Liver (tissue), 3 donors: ENCODE measurements at regions not wholly inside any gene's neighbourhood (a gene's known extent, or its start where the extent isn't known, plus 50 kb on each side); places are given as distances from the start of the nearest gene placed in this dataset.

ENCODE experiments used
- CTCF ChIP-seq: fragments of 150-350 bp; IDR thresholded peaks from 2 replicates; pipeline ENCODE4 v1.5.1; 2017; ENCODE audit warnings: improper control_type of control experiment, low read depth, low read length; ENCODE audit not compliant: missing input control
- RAD21 ChIP-seq, 2 donors: IDR thresholded peaks; 2 replicates each; pipeline ENCODE4 v1.6.1; 2016; ENCODE audit warnings: antibody characterized with exemption in 2 of 2, mild to moderate bottlenecking in 2 of 2
- TAF1 ChIP-seq: conservative IDR thresholded peaks from 2 replicates; pipeline ENCODE4 v1.6.1; 2016; ENCODE audit warnings: antibody characterized with exemption, mild to moderate bottlenecking
- YY1 ChIP-seq: IDR thresholded peaks from 2 replicates; pipeline ENCODE4 v1.6.1; 2016; ENCODE audit warnings: antibody characterized with exemption, mild to moderate bottlenecking
- donor health status: healthy.
- donor health status: healthy.

GRCh38 chr13:28587174-28587540 lies 71.8 kb upstream of the POMP start:
- TF ChIP-seq CTCF (no peak), RAD21 (IDR thresholded peaks at IDR 0.05) (no peak), TAF1 (no peak), YY1 (no peak)
